Adrenal gland (tissue), 9 donors: ENCODE measurements at regions not wholly inside any gene's neighbourhood (a gene's known extent, or its start where the extent isn't known, plus 50 kb on each side); places are given as distances from the start of the nearest gene placed in this dataset.

Experiments
- DNase-seq, 7 donors: peaks; one replicate each; pipeline ENCODE4 v3.0.0-alpha.2; 2019 to 2020
- H3K27ac ChIP-seq, 5 donors: fragments of 200-600 bp; sonication (generic) in 4 of 5; 1 replicate in 3 of 5; 2 replicates in 2 of 5; pipeline versions ENCODE4 v1.5.1 to v1.8.0; 2016 to 2020; ENCODE audit warnings: mild to moderate bottlenecking in 1 of 5
- H3K27me3 ChIP-seq: fragments of 200-600 bp; 2 replicates; pipeline ENCODE4 v1.8.0; 2021
- H3K36me3 ChIP-seq, 2 donors: fragments of 200-600 bp; replicated peaks in 1 of 2; 1 replicate in 1 of 2; 2 replicates in 1 of 2; pipeline versions ENCODE4 v1.5.1 to v1.8.0; 2018 to 2022
- H3K4me1 ChIP-seq, 2 donors: fragments of 200-600 bp; replicated peaks in 1 of 2; 1 replicate in 1 of 2; 2 replicates in 1 of 2; pipeline versions ENCODE4 v1.5.1 to v1.8.0; 2018 to 2021
- H3K4me3 ChIP-seq, 4 donors: fragments of 200-600 bp; sonication (generic) in 3 of 4; one replicate each; pipeline ENCODE4 v1.5.1; 2016 to 2018
- H3K9me3 ChIP-seq, 3 donors: fragments of 200-600 bp; sonication (generic) in 1 of 3; replicated peaks in 1 of 3; 1 replicate in 2 of 3; 2 replicates in 1 of 3; pipeline versions ENCODE4 v1.5.1 to v1.8.0; 2016 to 2021
- CTCF ChIP-seq, 6 experiments: fragments of 450-650 bp in 4 of 6; fragments of 200-600 bp in 2 of 6; sonication (generic) in 1 of 6; IDR thresholded peaks; 1 replicate in 5 of 6; 2 replicates in 1 of 6; pipeline versions ENCODE4 v1.5.1 to v1.8.0; 2016 to 2021; ENCODE audit warnings: antibody characterized with exemption in 6 of 6, mild to moderate bottlenecking in 2 of 6, moderate library complexity in 1 of 6
- POLR2A ChIP-seq, 2 donors: fragments of 450-650 bp; IDR thresholded peaks; one replicate each; pipeline ENCODE4 v1.6.1; 2017; ENCODE audit warnings: antibody characterized with exemption in 2 of 2, mild to moderate bottlenecking in 2 of 2, moderate library complexity in 1 of 2
- WGBS, 4 donors: extraction: QIAGEN DNeasy Blood & Tissue Kit in 2 of 4; methylation state at CpG; one replicate each; pipeline versions ENCODE4 v1.1.5 to v1.1.7; 2013 to 2017; 5-methylcytosine and 5-hydroxymethylcytosine counted together
- intact Hi-C, 2 donors: fragments of 100-400 bp; cut with DNase I; formaldehyde crosslinking; loops; one replicate each; pipeline versions ENCODE4 v1.14.1 to v1.15.0; 2022 to 2023
- donor health status: healthy with polysubstance abuse.
- donor health status: Bipolar disorder and iron deficiency.
- donor health status: DM: yes; HTN: yes; CAD: no.
- donor health status: DM: no; HTN: no; CAD: no.
- donor health status: DM: no; HTN: no; CAD: no.

- TF ChIP-seq POLR2A (IDR thresholded peaks at IDR 0.05) (no peak), CTCF (IDR thresholded peaks at IDR 0.05) (no peak)
- intact Hi-C loops, result no loop called here
- 78 to 89% (median 86%) methylated on average over 6 of the region's 6 CpGs for WGBS, 4 donors
- H3K9me3 ChIP-seq, result no peaks in the 10 kb centered on the region
- no peaks in the 10 kb centered on the region for H3K4me1 ChIP-seq
- H3K4me3 ChIP-seq, result no peak overlapping the region
- H3K27ac ChIP-seq, result no peak overlapping the region
- DNase-seq, result no peak
- H3K36me3 ChIP-seq, result no peaks in the 10 kb centered on the region
- H3K27me3 ChIP-seq, result no peaks in the 10 kb centered on the region
Measured at GRCh38 chr2:215671691-215672090, 235.8 kb upstream of the FN1 start.

- H3K27ac ChIP-seq, result no peak overlapping the region
- no peaks in the 10 kb centered on the region for H3K36me3 ChIP-seq
- 85 to 89% (median 87%) methylated on average over 2 of the region's 2 CpGs for WGBS, 4 donors
- DNase-seq, result no peak
- TF ChIP-seq CTCF (IDR thresholded peaks at IDR 0.05), result no peak
- H3K9me3 ChIP-seq, result no peaks in the 10 kb centered on the region
- no peak overlapping the region for H3K4me3 ChIP-seq
- no peaks in the 10 kb centered on the region for H3K27me3 ChIP-seq
- intact Hi-C loops, result no loop called here
- H3K4me1 ChIP-seq, result no peaks in the 10 kb centered on the region
Measured at GRCh38 chr2:215671244-215671643, 235.4 kb upstream of the FN1 start.

GRCh38 chr2:215670396-215670795 lies 234.5 kb upstream of the FN1 start:
- no peaks in the 10 kb centered on the region for H3K9me3 ChIP-seq
- intact Hi-C loops, result no loop called here
- no peak for DNase-seq
- no peaks in the 10 kb centered on the region for H3K4me1 ChIP-seq
- H3K27me3 ChIP-seq, result no peaks in the 10 kb centered on the region
- WGBS, 4 donors, result 86 to 92% (median 88%) methylated on average over 4 of the region's 4 CpGs
- H3K4me3 ChIP-seq, result no peak overlapping the region
- no peaks in the 10 kb centered on the region for H3K36me3 ChIP-seq
- TF ChIP-seq CTCF (IDR thresholded peaks at IDR 0.05), result no peak
- no peak for TF ChIP-seq POLR2A (IDR thresholded peaks at IDR 0.05)
- no peak overlapping the region for H3K27ac ChIP-seq

GRCh38 chr2:215668378-215668775 lies 232.5 kb upstream of the FN1 start:
- H3K36me3 ChIP-seq, result no peaks in the 10 kb centered on the region
- peaks cover 0 to 5% of the 10 kb centered on the region in 2 donors for H3K4me1 ChIP-seq
- H3K27ac ChIP-seq, result no peak overlapping the region
- H3K27me3 ChIP-seq, result no peaks in the 10 kb centered on the region
- TF ChIP-seq CTCF (IDR thresholded peaks at IDR 0.05), result no peak
- no peak for TF ChIP-seq POLR2A (IDR thresholded peaks at IDR 0.05)
- no peak for DNase-seq
- intact Hi-C loops, result no loop called here
- H3K9me3 ChIP-seq, result no peaks in the 10 kb centered on the region
- WGBS, 4 donors, result 36 to 57% (median 49%) methylated on average over 5 of the region's 5 CpGs
- H3K4me3 ChIP-seq, result no peak overlapping the region
